ENCODE measurements at regions not wholly inside any gene's neighbourhood (a gene's known extent, or its start where the extent isn't known, plus 50 kb on each side); places are given as distances from the start of the nearest gene placed in this dataset.

GRCh38 chr21:24224422-24224821, 1382.9 kb downstream of the MRPL39 start:
- no peak for DNase-seq (ENCODE audit: low read depth in 2 of 2)

- DNase-seq (ENCODE audit: low read depth in 2 of 2) = no peak
Measured at GRCh38 chr21:24223624-24224023, 1383.7 kb downstream of the MRPL39 start.

DNA sequence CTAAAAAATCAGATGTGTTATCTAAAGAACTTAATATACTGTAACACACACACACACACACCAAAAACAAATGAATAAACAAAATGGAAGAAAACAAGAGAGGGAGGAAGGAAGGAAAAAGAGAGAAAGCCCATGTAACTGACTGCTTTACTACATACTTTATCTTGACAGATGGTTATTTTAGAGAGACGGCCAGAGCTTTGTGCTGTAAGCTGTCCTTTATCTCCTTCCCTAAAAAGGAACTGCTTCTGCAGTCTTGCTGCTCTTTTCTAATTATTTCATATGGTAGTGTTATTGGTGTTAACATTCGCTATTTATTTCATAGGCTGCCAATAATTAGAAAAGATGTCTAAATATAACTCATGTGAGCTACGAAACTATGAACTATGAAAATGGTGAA, 1384.6 kb downstream of the MRPL39 start:
- no peak for DNase-seq (ENCODE audit: low read depth in 2 of 2)

- DNase-seq (ENCODE audit: low read depth in 2 of 2) = no peak
Measured at GRCh38 chr21:24220446-24220845, 1386.8 kb downstream of the MRPL39 start.

DNA sequence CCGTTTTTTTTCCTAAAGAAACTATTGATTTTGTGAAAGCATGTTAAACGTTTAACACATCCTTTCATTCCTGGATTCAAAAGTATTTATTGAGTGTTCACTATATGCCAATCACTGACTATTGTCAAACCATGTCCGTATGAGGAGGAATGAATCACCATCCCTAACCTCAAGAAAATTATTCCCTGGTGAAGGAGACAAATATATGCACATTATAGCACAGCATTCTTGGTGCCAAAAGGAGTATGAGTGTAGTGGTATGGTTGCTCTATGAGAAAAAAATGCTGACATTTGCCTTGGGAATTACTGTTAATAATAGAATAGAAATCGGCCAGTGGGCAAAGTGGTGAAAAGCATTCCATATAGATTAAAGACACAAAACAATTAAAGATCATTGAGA, 1390.1 kb downstream of the MRPL39 start:
- no peak for DNase-seq (ENCODE audit: low read depth in 2 of 2)

DNA sequence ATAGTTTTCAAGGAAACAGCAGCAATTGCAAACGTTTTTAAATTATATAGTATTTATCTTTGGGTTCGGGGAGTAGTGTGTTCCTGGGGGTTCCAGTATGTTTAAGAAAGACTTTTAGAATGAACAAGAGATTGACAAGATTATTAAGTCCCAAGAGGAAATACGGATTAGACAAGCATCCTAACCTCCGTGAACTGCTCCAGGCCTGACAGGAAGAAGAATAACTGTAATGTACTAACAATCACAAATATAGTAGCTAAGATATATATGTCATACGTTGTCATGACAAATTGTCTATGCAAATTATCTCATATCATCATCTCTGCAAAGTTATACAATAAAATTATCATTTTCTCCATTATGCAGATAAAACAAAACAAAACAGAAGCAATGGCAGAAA, 1397.2 kb downstream of the MRPL39 start:
- no peak for DNase-seq (ENCODE audit: low read depth in 2 of 2)

- no peak for DNase-seq (ENCODE audit: low read depth in 2 of 2)
Measured at GRCh38 chr21:24208562-24209260, 1398.6 kb downstream of the MRPL39 start.

- no peak for DNase-seq (ENCODE audit: low read depth in 2 of 2)
Measured at GRCh38 chr21:24205319-24205718, 1402.0 kb downstream of the MRPL39 start.

DNA sequence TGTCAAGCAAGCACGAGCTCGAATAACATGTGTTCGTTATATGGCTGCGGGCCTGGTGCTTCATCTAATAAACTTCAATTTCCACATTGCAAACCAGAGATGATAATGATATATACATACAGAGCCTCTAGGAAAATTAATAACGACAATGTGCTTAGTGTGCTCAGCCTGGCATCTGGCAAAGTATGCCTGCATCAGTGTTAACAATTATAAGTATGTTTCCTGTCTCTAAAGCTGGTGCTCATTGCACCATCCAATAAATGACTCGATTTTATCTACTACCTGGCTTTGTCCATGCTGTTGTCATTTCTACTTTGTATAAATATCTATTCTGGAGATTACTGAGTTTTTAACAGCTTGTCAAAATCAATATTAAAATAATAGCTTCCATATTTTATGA, 1402.6 kb downstream of the MRPL39 start:
- no peak for DNase-seq (ENCODE audit: low read depth in 2 of 2)

GRCh38 chr21:24200052-24200451, 1407.2 kb downstream of the MRPL39 start:
- DNase-seq (ENCODE audit: low read depth in 2 of 2) = no peak

DNA sequence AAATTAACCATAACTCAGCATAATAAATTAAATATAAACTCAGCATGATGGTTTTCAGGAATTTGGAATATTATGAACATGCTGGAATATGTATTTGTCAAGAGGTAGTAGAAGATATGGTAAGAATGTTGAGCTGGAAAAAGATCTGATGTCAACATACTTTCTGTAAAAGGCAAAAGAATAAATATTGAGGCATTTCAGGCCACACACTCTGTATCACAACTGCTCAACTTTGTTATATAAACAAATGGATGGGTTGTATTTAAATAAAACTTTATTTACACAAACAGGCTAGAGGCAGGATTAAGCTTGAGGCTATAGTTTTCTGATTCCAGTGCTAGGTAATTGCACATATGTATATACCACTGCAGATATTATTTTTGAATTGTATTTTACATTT, 1409.4 kb downstream of the MRPL39 start:
- no peak for DNase-seq (ENCODE audit: low read depth in 2 of 2)

- DNase-seq (ENCODE audit: low read depth in 2 of 2) = no peak
Measured at GRCh38 chr21:24197132-24197643, 1410.1 kb downstream of the MRPL39 start.

DNA sequence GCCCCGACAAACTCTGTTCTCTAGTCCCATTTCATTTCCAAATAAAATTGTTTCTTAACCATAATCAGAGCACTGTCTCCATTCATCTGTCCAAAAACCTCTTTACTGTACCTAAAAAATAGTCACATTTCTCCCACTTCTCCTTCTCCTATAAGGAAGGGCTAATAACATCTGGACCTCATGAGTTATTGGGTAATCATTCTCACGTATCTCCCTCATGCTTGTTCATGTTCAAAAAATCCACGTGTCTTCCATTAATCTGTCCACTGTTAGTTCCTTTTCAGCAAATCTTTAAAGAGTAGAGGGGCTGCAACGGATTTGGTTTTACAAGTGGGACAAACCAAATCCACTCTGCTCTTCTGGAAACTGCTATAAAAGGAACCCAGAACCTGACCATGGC, 1418.8 kb downstream of the MRPL39 start:
- no peak for DNase-seq (ENCODE audit: low read depth in 2 of 2)

DNA sequence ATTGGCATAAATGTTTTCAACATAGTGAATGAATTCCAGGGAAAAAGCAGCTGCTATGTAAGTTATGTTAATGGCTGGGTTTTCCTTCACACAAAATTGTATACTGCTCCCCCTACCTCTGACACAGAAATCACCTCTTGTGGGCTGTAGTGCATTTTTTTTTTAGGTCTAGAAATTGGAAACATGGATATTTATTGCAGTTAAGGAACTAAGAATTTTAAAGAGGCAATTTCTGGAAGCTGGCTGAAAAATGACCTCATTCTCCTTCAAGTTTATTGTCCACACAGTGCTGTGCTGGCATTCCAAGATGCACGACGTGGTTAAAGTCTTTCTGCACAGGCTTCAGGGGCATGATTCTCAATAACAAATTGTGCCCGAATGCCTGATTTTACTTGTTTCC, 1424.2 kb downstream of the MRPL39 start:
- no peak for DNase-seq (ENCODE audit: low read depth in 2 of 2)

DNA sequence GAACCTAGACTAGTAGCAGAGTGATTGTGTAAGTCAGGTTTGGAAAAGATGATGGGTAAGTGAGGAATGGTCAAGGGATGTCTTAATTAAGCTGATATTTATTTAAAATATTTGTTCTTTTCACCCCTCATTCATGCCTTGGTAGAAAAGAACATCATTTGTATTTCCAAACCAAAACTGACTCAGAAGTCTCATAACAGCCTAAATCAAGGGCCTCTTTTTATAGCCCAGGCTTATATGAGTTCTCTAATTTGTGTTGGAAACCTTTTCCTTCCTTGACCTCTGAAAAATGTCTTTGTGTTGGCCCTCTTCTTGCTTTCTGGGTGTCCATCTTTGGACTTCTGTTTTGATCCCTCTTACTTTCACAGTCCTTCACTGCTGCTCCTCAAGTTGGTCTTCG, 1428.2 kb downstream of the MRPL39 start:
- DNase-seq (ENCODE audit: low read depth in 2 of 2) = no peak

GRCh38 chr21:24175106-24175505, 1432.2 kb downstream of the MRPL39 start:
- no peak for DNase-seq (ENCODE audit: low read depth in 2 of 2)

GRCh38 chr21:24171736-24172135, 1435.5 kb downstream of the MRPL39 start:
- DNase-seq (ENCODE audit: low read depth in 2 of 2) = no peak

DNA sequence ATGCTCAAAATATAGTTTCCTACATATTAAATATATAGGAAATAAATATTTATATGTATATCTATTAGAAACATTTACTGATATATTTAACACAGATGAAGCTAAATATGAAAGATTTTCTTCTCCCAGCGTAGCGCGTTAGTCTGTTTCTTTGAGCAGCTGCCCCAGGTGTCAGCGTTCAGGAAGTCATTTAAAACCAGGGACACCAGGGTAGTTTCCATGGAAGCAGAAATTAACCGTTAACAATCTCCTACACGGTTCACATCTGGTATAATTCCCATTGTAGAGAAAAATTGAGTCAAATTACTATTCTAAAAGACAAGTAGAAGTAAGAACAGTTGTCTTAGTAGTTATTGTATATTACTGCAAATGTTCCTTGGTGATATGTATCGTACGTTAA, 1443.7 kb downstream of the MRPL39 start:
- no peak for DNase-seq (ENCODE audit: low read depth in 2 of 2)

- no peak for DNase-seq (ENCODE audit: low read depth in 2 of 2)
Measured at GRCh38 chr21:24160528-24160927, 1446.8 kb downstream of the MRPL39 start.

DNA sequence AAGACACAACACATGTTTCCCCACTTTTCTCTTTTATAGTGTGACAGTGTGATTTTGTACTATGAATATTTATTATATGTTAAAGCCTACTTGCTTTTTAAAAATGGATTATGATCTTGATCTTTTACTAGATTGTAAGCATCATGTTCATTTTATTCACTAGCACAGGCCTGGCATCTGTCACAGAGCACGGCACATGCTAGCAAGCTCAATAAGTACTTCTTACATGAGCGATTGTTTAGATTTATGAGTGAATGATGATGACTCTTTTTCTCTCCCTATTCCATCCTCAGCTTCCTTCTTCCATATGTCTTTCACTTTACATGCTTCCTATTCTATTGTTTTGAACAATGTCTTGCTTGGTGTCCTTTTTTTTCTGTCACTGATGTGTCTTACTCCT, 1454.1 kb downstream of the MRPL39 start:
- no peak for DNase-seq (ENCODE audit: low read depth in 2 of 2)

DNA sequence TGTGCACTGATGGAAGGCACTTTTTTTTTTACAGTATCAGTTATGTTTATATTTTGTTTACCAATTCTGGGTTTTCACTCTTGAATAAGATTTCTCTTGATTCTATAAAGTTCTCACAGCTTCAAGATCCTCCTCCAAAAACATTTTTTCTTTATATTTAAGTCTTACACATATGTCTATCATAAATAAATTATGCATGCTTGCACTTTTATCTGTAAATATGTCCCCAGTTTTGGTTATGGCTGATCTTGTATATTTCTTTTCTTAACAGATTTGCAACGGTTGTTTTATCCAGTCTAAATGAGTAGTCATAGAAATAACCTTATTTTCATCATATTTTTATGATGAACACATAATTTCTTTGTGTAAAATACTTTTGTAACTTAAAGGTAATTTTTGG, 1456.5 kb downstream of the MRPL39 start:
- DNase-seq (ENCODE audit: low read depth in 2 of 2) = no peak

GRCh38 chr21:24148461-24148860, 1458.8 kb downstream of the MRPL39 start:
- DNase-seq (ENCODE audit: low read depth in 2 of 2) = no peak

DNA sequence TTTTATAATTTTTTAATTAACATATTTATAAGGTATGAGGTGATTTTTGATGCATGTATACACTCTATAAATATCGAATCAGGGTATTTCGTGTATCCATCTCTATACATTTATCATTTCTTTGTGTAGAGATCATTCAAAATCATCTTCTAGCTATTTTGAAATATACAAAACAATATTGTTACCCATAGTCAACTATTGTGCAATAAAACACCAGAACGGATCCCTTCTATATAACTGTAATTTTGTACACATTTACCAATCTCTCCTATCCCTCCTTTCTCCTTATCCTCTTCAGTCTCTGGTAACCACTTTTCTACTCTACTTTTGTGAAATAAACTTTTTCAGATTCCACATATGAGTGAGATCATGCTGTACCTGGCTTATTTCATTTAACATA, 1459.6 kb downstream of the MRPL39 start:
- DNase-seq (ENCODE audit: low read depth in 2 of 2) = no peak

GRCh38 chr21:24131056-24131455, 1476.2 kb downstream of the MRPL39 start:
- DNase-seq (ENCODE audit: low read depth in 2 of 2) = no peak
